Endothelial cell of umbilical vein (primary cell): ENCODE measurements at regions not wholly inside any gene's neighbourhood (a gene's known extent, or its start where the extent isn't known, plus 50 kb on each side); places are given as distances from the start of the nearest gene placed in this dataset.

ENCODE experiments used
- BruUV-seq: library from RNA; stranded (reverse); fragments of 400-500 nt; replicated peaks from 2 replicates; lab custom pipeline; 2021; lab: Mats Ljungman, UMichigan
- CTCF ChIA-PET: fragments of 300-600, 350-600 bp; sonication (Branson Sonifier 250); formaldehyde crosslinking; loops from one replicate; lab custom pipeline; 2021; ENCODE audit warnings: antibody characterized with exemption, inconsistent platforms; lab: Charles Lee
- POLR2A ChIA-PET: fragments of 300-600, 350-600 bp; sonication (Branson Sonifier 250); formaldehyde crosslinking; loops from one replicate; lab custom pipeline; 2021; ENCODE audit warnings: antibody characterized with exemption, inconsistent platforms; lab: Charles Lee
- DNase-seq: peaks from one replicate; pipeline ENCODE4 v3.0.0-alpha.2; 2011; ENCODE audit warnings: low read depth, low spot score
- FAIRE-seq: peaks from 2 replicates; lab custom pipeline; 2011; peaks lifted over from hg19 to GRCh38; lab: Jason Lieb, UNC
- H2AFZ ChIP-seq: 2 replicates; pipeline ENCODE4 v1.6.0; 2012; ENCODE audit warnings: low read depth, low read length, control low read depth, inconsistent platforms
- H3K27ac ChIP-seq: 2 replicates; pipeline ENCODE4 v1.5.1; 2011; ENCODE audit warnings: low read depth, mild to moderate bottlenecking, control low read depth, low read length, moderate library complexity; ENCODE audit not compliant: insufficient read depth
- H3K27me3 ChIP-seq, 2 experiments: 2 replicates each; pipeline versions ENCODE4 v1.6.0 to v1.6.1; 2011; ENCODE audit warnings: low read length in 2 of 2, mixed read lengths in 1 of 2; ENCODE audit not compliant: control insufficient read depth in 2 of 2, insufficient read depth in 2 of 2
- H3K36me3 ChIP-seq, 2 experiments: 2 replicates in 1 of 2; 3 replicates in 1 of 2; pipeline ENCODE4 v1.5.1; 2011; ENCODE audit warnings: low read length in 2 of 2, mild to moderate bottlenecking in 1 of 2, moderate library complexity in 1 of 2; ENCODE audit not compliant: control insufficient read depth in 2 of 2, insufficient read depth in 2 of 2; ENCODE audit errors: extremely low read depth in 1 of 2
- H3K4me1 ChIP-seq: 3 replicates; pipeline ENCODE4 v1.5.1; 2011; ENCODE audit warnings: mild to moderate bottlenecking, low read length; ENCODE audit not compliant: control insufficient read depth, insufficient read depth; ENCODE audit errors: extremely low read depth
- H3K4me2 ChIP-seq: 2 replicates; pipeline ENCODE4 v1.6.1; 2011; ENCODE audit warnings: low read length, control low read depth, mixed read lengths; ENCODE audit not compliant: insufficient read depth
- H3K4me3 ChIP-seq, 3 experiments: fragments of 200-600 bp in 1 of 3; sonication (generic), shearing (Covaris generic) in 1 of 3; replicated peaks in 1 of 3; 2 replicates each; pipeline ENCODE4 v1.5.1; 2011 to 2016; ENCODE audit warnings: control low read depth in 3 of 3, low read length in 3 of 3, mild to moderate bottlenecking in 2 of 3, inconsistent platforms in 1 of 3, low read depth in 1 of 3, moderate library complexity in 1 of 3; ENCODE audit not compliant: insufficient read depth in 1 of 3
- H3K79me2 ChIP-seq: 2 replicates; pipeline ENCODE4 v1.6.0; 2012; ENCODE audit warnings: low read length, inconsistent platforms; ENCODE audit not compliant: control insufficient read depth, insufficient read depth
- H3K9ac ChIP-seq: replicated peaks from 2 replicates; pipeline ENCODE3; 2011; ENCODE audit warnings: low read length, control low read depth; ENCODE audit not compliant: insufficient read depth; ENCODE audit errors: extremely low read depth
- H3K9me1 ChIP-seq: replicated peaks from 3 replicates; pipeline ENCODE4 v1.6.0; 2011; ENCODE audit warnings: mild to moderate bottlenecking, low read length; ENCODE audit not compliant: control insufficient read depth, insufficient read depth; ENCODE audit errors: extremely low read depth
- H3K9me3 ChIP-seq: replicated peaks from 2 replicates; pipeline ENCODE4 v1.5.1; 2012; ENCODE audit warnings: low read length, inconsistent platforms; ENCODE audit not compliant: control insufficient read depth, insufficient read depth
- H4K20me1 ChIP-seq: replicated peaks from 2 replicates; pipeline ENCODE3; 2011; ENCODE audit warnings: mild to moderate bottlenecking, low read length; ENCODE audit not compliant: control insufficient read depth, insufficient read depth; ENCODE audit errors: extremely low read depth
- CTCF ChIP-seq, 2 donors: IDR thresholded peaks; 1 replicate in 1 of 2; 2 replicates in 1 of 2; pipeline ENCODE4 v1.5.1; 2011; ENCODE audit warnings: low read length in 2 of 2, mild to moderate bottlenecking in 2 of 2, moderate library complexity in 2 of 2, control low read depth in 1 of 2, inconsistent platforms in 1 of 2, low read depth in 1 of 2; ENCODE audit not compliant: insufficient read depth in 1 of 2; ENCODE audit errors: extremely low read depth in 1 of 2
- EZH2 ChIP-seq: IDR thresholded peaks from 2 replicates; pipeline ENCODE4 v1.6.1; 2012; ENCODE audit warnings: borderline replicate concordance, low read depth, mild to moderate bottlenecking, moderate library complexity, low read length, inconsistent platforms; ENCODE audit not compliant: severe bottlenecking
- FOS ChIP-seq: IDR thresholded peaks from 2 replicates; pipeline ENCODE4 v1.6.1; 2011; ENCODE audit warnings: mild to moderate bottlenecking, low read length, moderate library complexity, borderline replicate concordance; ENCODE audit not compliant: insufficient read depth
- GATA2 ChIP-seq: IDR thresholded peaks from 2 replicates; pipeline ENCODE4 v1.7.0; 2011; ENCODE audit warnings: low read depth, mild to moderate bottlenecking, moderate library complexity, mixed read lengths, low read length; ENCODE audit not compliant: insufficient read length, insufficient read depth
- JUN ChIP-seq: IDR thresholded peaks from 2 replicates; pipeline ENCODE4 v1.6.1; 2011; ENCODE audit warnings: borderline replicate concordance, low read depth; ENCODE audit not compliant: insufficient read length, insufficient read depth
- MYC ChIP-seq: IDR thresholded peaks from one replicate; pipeline ENCODE4 v1.6.1; 2011; ENCODE audit warnings: mild to moderate bottlenecking, low read depth, low read length
- POLR2A ChIP-seq: IDR thresholded peaks from 2 replicates; pipeline ENCODE4 v1.6.1; 2012; ENCODE audit warnings: low read depth, mild to moderate bottlenecking, control low read depth, low read length
- POLR2AphosphoS5 ChIP-seq: IDR thresholded peaks from 2 replicates; pipeline ENCODE4 v1.6.1; 2012; ENCODE audit warnings: low read depth, mild to moderate bottlenecking, control low read depth, low read length, moderate library complexity; ENCODE audit not compliant: insufficient read depth
- dilution Hi-C: fragments of 300-500 bp; cut with MboI; formaldehyde crosslinking; loops from one replicate; pipeline ENCODE4 v1.15.0; 2019; ENCODE audit warnings: low sequenced_read_pairs; ENCODE audit not compliant: extremely low pct_ligation_motif_present
- intact Hi-C: fragments of 100-400 bp; cut with micrococcal nuclease; formaldehyde crosslinking; loops from one replicate; pipeline ENCODE4 v1.10.0; 2022
- TF ChIP-seq, protein P1 (sequence below): IDR thresholded peaks from 2 replicates; pipeline ENCODE4 v1.6.1; 2011; ENCODE audit not compliant: insufficient read depth, insufficient read length

DNA sequence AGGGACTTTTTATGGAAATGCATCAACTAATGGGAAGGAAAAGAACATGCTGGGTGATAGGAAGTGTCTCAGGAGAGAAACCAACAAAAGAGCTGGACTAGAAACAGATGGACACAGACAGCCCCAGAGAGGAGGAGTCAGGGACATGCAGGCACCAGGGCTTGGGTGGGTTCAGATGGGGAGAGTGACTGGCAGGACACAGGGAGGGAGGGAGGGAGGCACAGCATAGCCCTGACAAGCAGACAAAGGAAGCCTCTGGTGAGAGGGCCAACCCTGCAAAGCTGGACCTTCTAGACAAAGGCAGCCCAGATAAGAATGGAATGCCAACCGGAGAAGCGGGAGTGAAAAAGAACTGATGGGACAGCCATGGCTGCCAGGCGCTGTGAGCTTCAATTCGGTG, 568.8 kb downstream of the AJAP1 start:
- DNase-seq = no peak
- Histone ChIP-seq H3K9ac (no peak overlapping the region), H4K20me1 (no peaks in the 10 kb centered on the region), H3K9me3 (peaks cover 2% of the 10 kb centered on the region), H3K79me2 (no peaks in the 10 kb centered on the region), H3K27me3 (no peaks in the 10 kb centered on the region), H3K9me1 (no peaks in the 10 kb centered on the region), H3K4me1 (no peaks in the 10 kb centered on the region), H3K4me2 (no peak overlapping the region), H3K27ac (no peak overlapping the region), H3K36me3 (no peaks in the 10 kb centered on the region), H2AFZ (no peak overlapping the region), H3K4me3 (no peak overlapping the region)
- intact Hi-C loops = no loop called here
- POLR2A ChIA-PET = no interaction called here
- FAIRE-seq = no peak
- TF ChIP-seq CTCF (IDR thresholded peaks at IDR 0.05; ENCODE audit: extremely low read depth in 1 of 2, insufficient read depth in 1 of 2, low read depth in 1 of 2, low read length in 2 of 2) = no peak
- TF ChIP-seq GATA2 = no peak
- no peak for TF ChIP-seq JUN
- TF ChIP-seq, protein P1, sequence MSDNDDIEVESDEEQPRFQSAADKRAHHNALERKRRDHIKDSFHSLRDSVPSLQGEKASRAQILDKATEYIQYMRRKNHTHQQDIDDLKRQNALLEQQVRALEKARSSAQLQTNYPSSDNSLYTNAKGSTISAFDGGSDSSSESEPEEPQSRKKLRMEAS = no peak
- no peak for TF ChIP-seq FOS
- no peak for TF ChIP-seq POLR2AphosphoS5
- no peak for TF ChIP-seq EZH2
- no peak for TF ChIP-seq MYC
- no peak for TF ChIP-seq POLR2A
- dilution Hi-C loops = no loop called here
- BruUV-seq = no TSS peak
- CTCF ChIA-PET = no interaction called here
